Gastrocnemius medialis (tissue), 4 donors: ENCODE measurements at regions not wholly inside any gene's neighbourhood (a gene's known extent, or its start where the extent isn't known, plus 50 kb on each side); places are given as distances from the start of the nearest gene placed in this dataset.

Source experiments
- ATAC-seq, 2 donors: fragments of 150-250 bp; one replicate each; pipeline ENCODE4 v1.9.1; 2016
- DNase-seq, 2 donors: peaks; one replicate each; pipeline ENCODE4 v3.0.0-alpha.2; 2019
- H3K27ac ChIP-seq, 4 donors: fragments of 200-600 bp; sonication (generic); 1 replicate in 1 of 4; 2 replicates in 3 of 4; pipeline ENCODE4 v1.5.1; 2016 to 2018; ENCODE audit warnings: mild to moderate bottlenecking in 2 of 4, moderate library complexity in 1 of 4
- H3K27me3 ChIP-seq, 3 donors: fragments of 200-600 bp; sonication (generic) in 2 of 3; 1 replicate in 1 of 3; 2 replicates in 2 of 3; pipeline versions ENCODE4 v1.5.1 to v1.6.0; 2016 to 2019; ENCODE audit warnings: mild to moderate bottlenecking in 1 of 3, moderate library complexity in 1 of 3
- H3K36me3 ChIP-seq, 2 donors: fragments of 200-600 bp; sonication (generic) in 1 of 2; one replicate each; pipeline ENCODE4 v1.5.1; 2017 to 2018
- H3K4me1 ChIP-seq, 2 donors: fragments of 200-600 bp; sonication (generic) in 1 of 2; one replicate each; pipeline ENCODE4 v1.5.1; 2016 to 2017; ENCODE audit warnings: mild to moderate bottlenecking in 2 of 2
- H3K4me3 ChIP-seq, 4 donors: fragments of 200-600 bp; sonication (generic) in 3 of 4; 1 replicate in 1 of 4; 2 replicates in 3 of 4; pipeline ENCODE4 v1.5.1; 2016 to 2019; ENCODE audit warnings: mild to moderate bottlenecking in 2 of 4
- H3K9me3 ChIP-seq, 3 donors: fragments of 200-600 bp; sonication (generic) in 2 of 3; 1 replicate in 1 of 3; 2 replicates in 2 of 3; pipeline ENCODE4 v1.5.1; 2016 to 2019
- CTCF ChIP-seq, 5 experiments: fragments of 450-650 bp in 3 of 5; fragments of 200-600 bp in 2 of 5; sonication (generic) in 2 of 5; IDR thresholded peaks in 4 of 5; conservative IDR thresholded peaks in 1 of 5; 1 replicate in 4 of 5; 2 replicates in 1 of 5; pipeline ENCODE4 v1.5.1; 2016 to 2019; ENCODE audit warnings: antibody characterized with exemption in 5 of 5, mild to moderate bottlenecking in 3 of 5, moderate library complexity in 3 of 5
- POLR2A ChIP-seq, 2 donors: fragments of 450-650 bp; IDR thresholded peaks; one replicate each; pipeline ENCODE4 v1.6.1; 2017; ENCODE audit warnings: antibody characterized with exemption in 2 of 2, mild to moderate bottlenecking in 2 of 2, moderate library complexity in 2 of 2
- in situ Hi-C, 4 donors: fragments of 200-750 bp; cut with MboI; loops; one replicate each; pipeline versions ENCODE4 v1.15.0 to v1.8.0; 2017; ENCODE audit warnings: low sequenced_read_pairs in 4 of 4
- intact Hi-C: fragments of 100-400 bp; cut with DNase I; formaldehyde crosslinking; loops from one replicate; pipeline ENCODE4 v1.15.1; 2023; ENCODE audit warnings: low total_unique reads

GRCh38 chr22:48450188-48450825, 1377.4 kb downstream of the BRD1 start:
- no peaks in the 10 kb centered on the region for H3K36me3 ChIP-seq
- DNase-seq (no peak), ATAC-seq (no peak)
- H3K4me1 ChIP-seq = no peaks in the 10 kb centered on the region
- TF ChIP-seq CTCF (IDR thresholded peaks at IDR 0.05 in 4 of 5, conservative IDR thresholded peaks at IDR 0.05 in 1 of 5) (no peak), POLR2A (IDR thresholded peaks at IDR 0.05) (no peak)
- H3K27ac ChIP-seq = no peak overlapping the region
- no peaks in the 10 kb centered on the region for H3K9me3 ChIP-seq
- H3K27me3 ChIP-seq = no peaks in the 10 kb centered on the region
- H3K4me3 ChIP-seq = no peak overlapping the region
- in situ Hi-C loops (loop anchor here in 1 of 4 donors (25.0 kb wide), 1 partner anchor 112 kb away; no protein-coding TSS in a partner anchor), intact Hi-C loops (no loop called here)

GRCh38 chr22:48449466-48450187, 1378.0 kb downstream of the BRD1 start:
- no peak for ATAC-seq

GRCh38 chr22:48448821-48449220, 1378.9 kb downstream of the BRD1 start:
- no peak for DNase-seq
- Histone ChIP-seq H3K4me1 (no peaks in the 10 kb centered on the region), H3K27me3 (no peaks in the 10 kb centered on the region), H3K36me3 (no peaks in the 10 kb centered on the region), H3K9me3 (no peaks in the 10 kb centered on the region), H3K27ac (no peak overlapping the region), H3K4me3 (no peak overlapping the region)
- intact Hi-C loops (no loop called here), in situ Hi-C loops (no loop called here)
- TF ChIP-seq POLR2A (IDR thresholded peaks at IDR 0.05) (no peak), CTCF (IDR thresholded peaks at IDR 0.05 in 4 of 5, conservative IDR thresholded peaks at IDR 0.05 in 1 of 5) (no peak)
- ATAC-seq = no peak

More at GRCh38 chr22:48449466-48450187, 1378.0 kb downstream of the BRD1 start:
- Histone ChIP-seq H3K4me3 (no peak overlapping the region), H3K27me3 (no peaks in the 10 kb centered on the region), H3K4me1 (no peaks in the 10 kb centered on the region), H3K27ac (no peak overlapping the region), H3K9me3 (no peaks in the 10 kb centered on the region), H3K36me3 (no peaks in the 10 kb centered on the region)
- in situ Hi-C loops (loop anchor here in 1 of 4 donors (25.0 kb wide), 1 partner anchor 113 kb away; no protein-coding TSS in a partner anchor), intact Hi-C loops (no loop called here)
- DNase-seq = no peak
- TF ChIP-seq POLR2A (IDR thresholded peaks at IDR 0.05) = no peak
- TF ChIP-seq CTCF (IDR thresholded peaks at IDR 0.05 in 4 of 5, conservative IDR thresholded peaks at IDR 0.05 in 1 of 5) = no peak

GRCh38 chr22:48445113-48445827, 1382.4 kb downstream of the BRD1 start:
- Histone ChIP-seq H3K4me1 (no peaks in the 10 kb centered on the region), H3K27ac (no peak overlapping the region), H3K36me3 (no peaks in the 10 kb centered on the region), H3K4me3 (no peak overlapping the region), H3K9me3 (no peaks in the 10 kb centered on the region), H3K27me3 (no peaks in the 10 kb centered on the region)
- no peak for TF ChIP-seq POLR2A (IDR thresholded peaks at IDR 0.05)
- no peak for TF ChIP-seq CTCF (IDR thresholded peaks at IDR 0.05 in 4 of 5, conservative IDR thresholded peaks at IDR 0.05 in 1 of 5)
- no peak for ATAC-seq
- in situ Hi-C loops = no loop called here
- intact Hi-C loops = no loop called here
- DNase-seq = no peak
